Astrocyte of the cerebellum (primary cell): ENCODE measurements at regions not wholly inside any gene's neighbourhood (a gene's known extent, or its start where the extent isn't known, plus 50 kb on each side); places are given as distances from the start of the nearest gene placed in this dataset.
"Not testable (repeated sequence)": the region's sequence is repeated elsewhere in the genome, so short reads cannot be mapped to it uniquely, and the experiment has no call there.

Source experiments
- DNase-seq: peaks from one replicate; pipeline ENCODE4 v3.0.0-alpha.2; 2011; ENCODE audit warnings: low read depth
- H3K4me3 ChIP-seq: 2 replicates; pipeline ENCODE4 v1.5.1; 2011; ENCODE audit warnings: mild to moderate bottlenecking, low read depth, low read length, moderate library complexity
- in situ Hi-C: cut with HindIII; loops from 2 replicates; pipeline ENCODE4 v1.10.0; 2017; ENCODE audit warnings: low sequenced_read_pairs
- TF ChIP-seq, protein P1 (sequence below): IDR thresholded peaks from 2 replicates; pipeline ENCODE4 v1.5.1; 2012; ENCODE audit warnings: low read length, low read depth, moderate library complexity, mild to moderate bottlenecking; ENCODE audit errors: missing control alignments

DNA sequence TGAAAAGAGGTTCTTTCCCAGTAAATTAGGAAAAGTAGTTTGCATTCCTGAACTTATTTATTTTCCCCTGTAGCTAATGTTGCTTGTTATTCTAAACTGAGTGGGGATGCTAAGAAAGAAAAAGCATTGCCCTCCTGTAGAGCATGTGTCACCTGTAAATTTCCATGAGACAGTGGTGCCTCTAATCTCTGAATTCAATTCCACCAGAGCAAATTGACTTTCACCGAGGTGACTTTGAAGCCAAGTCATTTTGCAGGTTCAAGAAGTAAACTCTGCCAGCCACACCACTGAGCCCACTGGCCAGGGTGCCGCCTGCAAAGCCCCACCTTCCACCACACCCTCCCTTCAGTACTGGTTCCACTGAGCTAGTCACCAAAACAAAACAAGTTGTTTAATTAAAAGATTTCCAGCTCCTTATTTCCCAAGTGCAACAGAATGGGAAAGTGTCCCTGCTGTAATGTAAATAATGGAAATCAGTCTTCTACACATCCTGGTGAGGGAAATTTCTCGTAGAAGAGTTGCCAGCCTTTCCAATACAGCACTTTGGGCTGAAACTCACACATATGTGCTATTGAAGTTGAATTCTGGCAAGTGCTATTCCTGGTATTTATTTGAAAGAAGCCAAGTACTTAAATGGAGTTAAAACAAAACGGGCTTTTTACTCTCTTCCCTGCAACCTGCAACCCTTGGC, 254.8 kb downstream of the RNF152 start:
- in situ Hi-C loops: no loop called here
- no peak for DNase-seq
- no peak overlapping the region for H3K4me3 ChIP-seq

DNA sequence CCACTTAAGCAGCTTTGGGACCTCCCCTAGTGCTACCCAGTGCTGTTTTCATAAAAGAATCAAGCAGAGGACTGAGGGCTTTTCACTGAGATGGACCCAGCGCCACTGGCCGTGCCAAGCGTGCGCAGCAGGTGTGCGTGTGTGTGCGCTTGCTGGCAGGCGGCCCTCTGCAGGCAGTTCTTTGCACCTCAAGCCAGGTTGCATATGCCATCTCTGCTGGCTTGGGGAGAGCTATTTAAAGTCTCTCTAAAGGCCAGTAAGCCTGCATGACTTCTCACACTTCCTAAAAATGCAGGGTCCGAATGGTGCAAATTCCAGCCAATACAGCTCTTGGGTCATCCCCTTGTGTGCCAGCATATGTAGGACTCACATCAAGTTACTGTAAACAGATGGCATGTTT, 255.5 kb downstream of the RNF152 start:
- DNase-seq: no peak
- TF ChIP-seq, protein P1, sequence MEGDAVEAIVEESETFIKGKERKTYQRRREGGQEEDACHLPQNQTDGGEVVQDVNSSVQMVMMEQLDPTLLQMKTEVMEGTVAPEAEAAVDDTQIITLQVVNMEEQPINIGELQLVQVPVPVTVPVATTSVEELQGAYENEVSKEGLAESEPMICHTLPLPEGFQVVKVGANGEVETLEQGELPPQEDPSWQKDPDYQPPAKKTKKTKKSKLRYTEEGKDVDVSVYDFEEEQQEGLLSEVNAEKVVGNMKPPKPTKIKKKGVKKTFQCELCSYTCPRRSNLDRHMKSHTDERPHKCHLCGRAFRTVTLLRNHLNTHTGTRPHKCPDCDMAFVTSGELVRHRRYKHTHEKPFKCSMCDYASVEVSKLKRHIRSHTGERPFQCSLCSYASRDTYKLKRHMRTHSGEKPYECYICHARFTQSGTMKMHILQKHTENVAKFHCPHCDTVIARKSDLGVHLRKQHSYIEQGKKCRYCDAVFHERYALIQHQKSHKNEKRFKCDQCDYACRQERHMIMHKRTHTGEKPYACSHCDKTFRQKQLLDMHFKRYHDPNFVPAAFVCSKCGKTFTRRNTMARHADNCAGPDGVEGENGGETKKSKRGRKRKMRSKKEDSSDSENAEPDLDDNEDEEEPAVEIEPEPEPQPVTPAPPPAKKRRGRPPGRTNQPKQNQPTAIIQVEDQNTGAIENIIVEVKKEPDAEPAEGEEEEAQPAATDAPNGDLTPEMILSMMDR: no peak

More for the DNA sequence above, 254.8 kb downstream of the RNF152 start:
- TF ChIP-seq, protein P1: no peak

DNA sequence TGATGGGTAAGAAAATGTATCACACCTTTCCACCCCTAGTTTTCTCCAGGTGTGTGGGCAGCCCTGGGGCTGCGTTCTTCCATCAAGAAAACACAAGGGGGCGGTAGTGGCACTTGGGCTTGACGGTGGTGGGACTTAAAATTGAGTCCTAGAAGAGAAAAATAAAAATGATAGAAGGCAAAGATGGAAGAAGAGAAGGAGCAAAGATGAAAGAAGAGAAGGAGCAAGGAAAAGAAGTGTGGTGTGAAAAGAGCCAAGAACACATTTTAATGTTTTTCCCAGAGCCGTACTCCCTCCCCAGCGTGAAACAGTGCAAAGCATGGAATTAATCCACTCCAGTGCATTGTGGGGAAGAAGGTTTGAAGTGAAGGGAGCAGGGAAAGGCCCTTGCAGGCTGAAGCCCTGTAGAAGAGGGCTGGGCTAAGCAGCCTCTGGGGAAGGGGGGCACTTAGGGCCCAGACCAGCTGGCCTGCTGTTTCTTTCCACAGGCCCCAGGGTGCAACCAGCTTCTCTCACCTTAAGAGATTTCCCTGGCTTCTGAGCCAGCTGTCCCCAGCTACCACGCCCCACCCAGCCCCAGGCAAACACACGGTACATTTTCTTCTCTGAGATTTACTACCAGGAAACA, 256.8 kb downstream of the RNF152 start:
- peak; percentile 49 for DNase-seq
- no peak overlapping the region for H3K4me3 ChIP-seq
- in situ Hi-C loops: no loop called here
- TF ChIP-seq, protein P1: peak; percentile 94

More for the DNA sequence above, 255.5 kb downstream of the RNF152 start:
- in situ Hi-C loops: no loop called here
- no peak overlapping the region for H3K4me3 ChIP-seq

DNA sequence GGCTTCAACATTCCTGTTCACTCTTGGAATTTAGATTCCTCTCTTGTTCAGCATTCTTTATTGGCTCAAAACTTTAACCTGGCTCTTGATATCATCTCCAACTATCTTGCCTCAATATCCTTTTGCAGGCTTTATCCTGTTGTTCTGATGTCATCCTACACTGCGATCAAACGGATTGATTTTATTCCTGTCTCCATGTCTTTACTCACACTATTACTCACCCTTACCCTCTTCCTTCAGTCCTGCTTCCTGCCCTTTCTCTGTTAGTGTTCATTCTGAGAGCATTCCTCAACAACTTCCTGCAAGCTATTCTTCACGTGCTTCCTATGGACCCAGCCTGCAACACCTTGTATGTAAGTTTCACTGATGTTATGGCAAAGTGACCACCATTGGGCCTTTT, 264.7 kb downstream of the RNF152 start:
- TF ChIP-seq, protein P1: no peak
- in situ Hi-C loops: no loop called here

DNA sequence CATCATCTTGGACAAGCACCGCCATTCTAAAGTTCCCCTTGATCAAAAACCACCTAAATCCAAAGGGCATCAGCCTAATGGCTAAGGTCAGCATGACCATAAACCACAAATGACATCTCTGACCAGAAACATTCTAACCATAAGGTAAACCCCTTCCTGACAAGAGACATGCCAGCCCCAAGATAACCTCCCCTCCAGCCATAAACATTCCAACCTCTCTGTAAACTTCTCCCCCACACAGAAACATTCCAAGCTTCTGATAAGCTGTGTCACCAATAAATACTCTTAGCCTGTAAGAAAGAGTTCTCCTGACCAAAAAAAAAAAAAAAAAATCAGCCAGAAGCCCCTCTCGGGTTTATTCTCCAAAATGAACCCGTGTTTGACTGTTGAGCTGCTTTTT, 268.2 kb downstream of the RNF152 start:
- in situ Hi-C loops, DNase-seq, H3K4me3 ChIP-seq: not testable (repeated sequence)

More for the DNA sequence above, 264.7 kb downstream of the RNF152 start:
- DNase-seq: no peak
- no peak overlapping the region for H3K4me3 ChIP-seq

DNA sequence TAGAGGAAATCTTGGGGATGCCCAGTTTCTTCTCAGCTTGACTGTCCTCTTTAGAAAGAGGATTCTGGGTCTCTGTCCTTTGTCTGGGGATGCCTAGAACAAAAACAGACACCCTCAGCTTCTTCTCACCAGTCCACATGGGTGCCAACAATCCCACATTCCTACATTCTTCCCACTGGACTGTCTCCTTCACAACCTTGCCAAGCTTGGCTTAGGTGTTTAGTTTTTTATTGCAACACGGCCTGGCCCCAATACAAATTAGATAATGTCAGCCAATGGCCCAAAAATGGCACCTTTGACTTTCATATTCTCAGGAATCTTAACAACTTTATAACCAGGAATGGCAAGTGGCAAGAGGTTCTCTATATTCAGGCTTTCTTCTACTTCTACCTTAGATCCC, 273.0 kb downstream of the RNF152 start:
- in situ Hi-C loops: no loop called here
- TF ChIP-seq, protein P1: no peak
- DNase-seq: no peak
- H3K4me3 ChIP-seq: no peak overlapping the region

DNA sequence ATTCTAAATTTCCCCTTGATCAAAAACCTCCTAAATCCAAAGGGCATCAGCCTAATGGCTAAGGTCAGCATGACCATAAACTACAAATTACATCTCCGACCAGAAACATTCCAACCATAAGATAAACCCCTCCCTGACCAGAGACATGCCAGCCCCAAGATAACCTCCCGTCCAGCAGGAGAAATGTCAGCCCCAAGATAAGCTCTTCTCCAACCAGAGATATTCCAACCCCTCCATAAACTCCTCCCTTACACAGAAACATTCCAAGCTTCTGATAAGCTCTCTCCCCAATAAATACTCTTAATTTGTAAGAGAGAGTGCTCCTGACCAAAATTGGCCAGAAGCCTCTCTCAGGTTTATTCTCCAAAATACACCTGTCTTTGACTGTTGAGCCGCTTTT, 274.0 kb downstream of the RNF152 start:
- in situ Hi-C loops: no loop called here
- TF ChIP-seq, protein P1: no peak
- no peak overlapping the region for H3K4me3 ChIP-seq
- no peak for DNase-seq
